HepG2 (cell line): ENCODE measurements at regions not wholly inside any gene's neighbourhood (a gene's known extent, or its start where the extent isn't known, plus 50 kb on each side); places are given as distances from the start of the nearest gene placed in this dataset.

Experiments used
- ATAC-seq: fragments of 200-7000 bp; cut with Tn5 transposase; 3 replicates; pipeline ENCODE4 v1.9.1; 2020; ENCODE audit warnings: mild to moderate bottlenecking, moderate library complexity
- BruUV-seq: library from RNA; stranded (reverse); fragments of 400-500 nt; replicated peaks from 2 replicates; lab custom pipeline; 2021; lab: Mats Ljungman, UMichigan
- CTCF ChIA-PET: fragments of 300-600 bp; formaldehyde crosslinking; extraction: SDS; loops from one replicate; lab custom pipeline; 2021; ENCODE audit warnings: low total read pairs, inconsistent platforms, low intra/inter-chr PET ratio; lab: Yijun Ruan, JAX
- POLR2A ChIA-PET: fragments of 350-600 bp; sonication (Branson Sonifier 250); formaldehyde crosslinking; loops from one replicate; lab custom pipeline; 2020; ENCODE audit warnings: antibody characterized with exemption, inconsistent platforms; lab: Yijun Ruan, JAX
- DNase-seq: peaks from one replicate; pipeline ENCODE4 v3.0.0-alpha.2; 2015; ENCODE audit warnings: low spot score
- FAIRE-seq: peaks from 3 replicates; lab custom pipeline; 2011; peaks lifted over from hg19 to GRCh38; lab: Jason Lieb, UNC
- H2AFZ ChIP-seq: one replicate; pipeline ENCODE4 v1.6.1; 2011; ENCODE audit warnings: low read length, inconsistent platforms
- H3K27ac ChIP-seq: fragments of 300-600 bp; 3 replicates; pipeline ENCODE4 v1.8.0; 2011; ENCODE audit warnings: mixed run types, mild to moderate bottlenecking, mixed read lengths, low read length, inconsistent platforms; ENCODE audit not compliant: insufficient read depth; ENCODE audit errors: extremely low read length
- H3K27me3 ChIP-seq, 2 experiments: fragments of 200-600 bp in 1 of 2; 2 replicates in 1 of 2; 3 replicates in 1 of 2; pipeline versions ENCODE4 v1.6.0 to v1.8.0; 2011; ENCODE audit warnings: low read length in 2 of 2, mild to moderate bottlenecking in 2 of 2, moderate library complexity in 2 of 2, inconsistent platforms in 1 of 2; ENCODE audit not compliant: insufficient read depth in 2 of 2, control insufficient read depth in 1 of 2
- H3K36me3 ChIP-seq, 2 experiments: fragments of 200-600 bp in 1 of 2; replicated peaks in 1 of 2; 2 replicates in 1 of 2; 3 replicates in 1 of 2; pipeline versions ENCODE4 v1.5.1 to v1.8.0; 2011; ENCODE audit warnings: low read length in 2 of 2, inconsistent platforms in 1 of 2; ENCODE audit not compliant: insufficient read depth in 2 of 2, control insufficient read depth in 1 of 2
- H3K4me1 ChIP-seq: 2 replicates; pipeline ENCODE4 v1.5.1; 2012; ENCODE audit warnings: low read length, inconsistent platforms; ENCODE audit not compliant: insufficient read depth
- H3K4me2 ChIP-seq: 2 replicates; pipeline ENCODE4 v1.6.0; 2011; ENCODE audit warnings: low read depth, low read length, inconsistent platforms
- H3K4me3 ChIP-seq, 3 experiments: fragments of 200-600 bp in 1 of 3; sonication (generic), shearing (Covaris generic) in 1 of 3; replicated peaks in 1 of 3; 2 replicates each; pipeline ENCODE4 v1.5.1; 2011 to 2016; ENCODE audit warnings: low read length in 3 of 3, inconsistent platforms in 2 of 3, low read depth in 2 of 3, mild to moderate bottlenecking in 2 of 3, control low read depth in 1 of 3, mixed read lengths in 1 of 3; ENCODE audit not compliant: insufficient read depth in 1 of 3
- H3K79me2 ChIP-seq: one replicate; pipeline ENCODE4 v1.6.1; 2011; ENCODE audit warnings: low read length, inconsistent platforms; ENCODE audit not compliant: insufficient read depth
- H3K9ac ChIP-seq: 2 replicates; pipeline ENCODE4 v1.6.0; 2011; ENCODE audit warnings: mild to moderate bottlenecking, low read depth, low read length, inconsistent platforms; ENCODE audit not compliant: insufficient read depth
- H3K9me3 ChIP-seq: 2 replicates; pipeline ENCODE4 v1.5.1; 2012; ENCODE audit warnings: mild to moderate bottlenecking, low read length
- H4K20me1 ChIP-seq: 2 replicates; pipeline ENCODE4 v1.6.0; 2011; ENCODE audit warnings: inconsistent platforms, mild to moderate bottlenecking, low read length, moderate library complexity; ENCODE audit not compliant: insufficient read depth
- AKAP8 ChIP-seq: sonication (generic); formaldehyde crosslinking; IDR thresholded peaks from 2 replicates; pipeline ENCODE4 v1.5.1; 2020; ENCODE audit warnings: mild to moderate bottlenecking, missing genetic modification reagents
- CREB1 ChIP-seq, 2 experiments: fragments of 450-650 bp in 1 of 2; IDR thresholded peaks; 2 replicates each; pipeline ENCODE4 v1.6.1; 2016 to 2017; ENCODE audit warnings: control low read depth in 1 of 2, mild to moderate bottlenecking in 1 of 2, missing compliant biosample characterization in 1 of 2, missing genetic modification characterization in 1 of 2
- JUNB ChIP-seq: sonication (generic); formaldehyde crosslinking; IDR thresholded peaks from 2 replicates; pipeline ENCODE4 v1.8.0; 2022; ENCODE audit warnings: missing genetic modification reagents, mild to moderate bottlenecking, borderline replicate concordance
- MLX ChIP-seq: IDR thresholded peaks from 2 replicates; pipeline ENCODE4 v1.6.1; 2016
- NR1H2 ChIP-seq: sonication (generic); formaldehyde crosslinking; IDR thresholded peaks from 2 replicates; pipeline ENCODE4 v1.8.1; 2022; ENCODE audit warnings: low read depth, missing genetic modification reagents, borderline replicate concordance
- PATZ1 ChIP-seq: sonication (generic); formaldehyde crosslinking; IDR thresholded peaks from 2 replicates; pipeline ENCODE4 v1.4.0; 2020; ENCODE audit warnings: missing genetic modification reagents
- RAD21 ChIP-seq: fragments of 450-650 bp; formaldehyde crosslinking; IDR thresholded peaks from 2 replicates; pipeline ENCODE4 v1.5.0; 2020; ENCODE audit warnings: mild to moderate bottlenecking
- SMC3 ChIP-seq: IDR thresholded peaks from 2 replicates; pipeline ENCODE4 v1.6.1; 2011; ENCODE audit warnings: low read length, improper control_type of control experiment
- STAG1 ChIP-seq: sonication (generic); formaldehyde crosslinking; IDR thresholded peaks from 2 replicates; pipeline ENCODE4 v1.4.0; 2020; ENCODE audit warnings: missing genetic modification reagents
- ZKSCAN5 ChIP-seq: sonication (generic); formaldehyde crosslinking; IDR thresholded peaks from 2 replicates; pipeline ENCODE4 v1.5.1; 2020; ENCODE audit warnings: mild to moderate bottlenecking, missing genetic modification reagents
- ZNF160 ChIP-seq: sonication (generic); formaldehyde crosslinking; IDR thresholded peaks from 2 replicates; pipeline ENCODE4 v1.8.0; 2022; ENCODE audit warnings: mild to moderate bottlenecking, inconsistent platforms, missing genetic modification reagents
- ZNF263 ChIP-seq: sonication (generic); formaldehyde crosslinking; IDR thresholded peaks from 2 replicates; pipeline ENCODE4 v1.4.0; 2020; ENCODE audit warnings: missing genetic modification reagents
- ZNF383 ChIP-seq: sonication (generic); formaldehyde crosslinking; IDR thresholded peaks from 2 replicates; pipeline ENCODE4 v1.4.0; 2020; ENCODE audit warnings: missing genetic modification reagents, mild to moderate bottlenecking, borderline replicate concordance
- ZNF580 ChIP-seq: IDR thresholded peaks from 2 replicates; pipeline ENCODE4 v1.6.1; 2016; ENCODE audit warnings: low read depth, borderline replicate concordance
- ZNF607 ChIP-seq: sonication (generic); formaldehyde crosslinking; IDR thresholded peaks from 2 replicates; pipeline ENCODE4 v1.5.1; 2020; ENCODE audit warnings: missing genetic modification reagents, mild to moderate bottlenecking, borderline replicate concordance
- WGBS: methylation state at CpG from one replicate; pipeline ENCODE4 v1.1.6; 2017; ENCODE audit warnings: low lambda C conversion rate; 5-methylcytosine and 5-hydroxymethylcytosine counted together
- in situ Hi-C: cut with HindIII; loops from 2 replicates; pipeline ENCODE4 v1.10.0; 2017; ENCODE audit warnings: low pct_unique_long_range_greater_than_20kb; ENCODE audit not compliant: extremely low pct_ligation_motif_present
- intact Hi-C: fragments of 100-400 bp; cut with micrococcal nuclease; formaldehyde crosslinking; loops from one replicate; pipeline ENCODE4 v1.10.0; 2022; ENCODE audit not compliant: unreplicated experiment
- TF ChIP-seq, protein P1 (sequence below): sonication (generic); formaldehyde crosslinking; IDR thresholded peaks from 2 replicates; pipeline ENCODE4 v1.5.0; 2020; ENCODE audit warnings: mild to moderate bottlenecking, missing genetic modification reagents, moderate library complexity
- TF ChIP-seq, protein P2 (sequence below): sonication (generic); formaldehyde crosslinking; IDR thresholded peaks from 2 replicates; pipeline ENCODE4 v1.4.0; 2020; ENCODE audit warnings: missing genetic modification reagents, borderline replicate concordance

- WGBS, result 1% methylated on average over 6 of the region's 6 CpGs
- in situ Hi-C loops (loop anchor here (25.0 kb wide), 1 partner anchor 501 kb away; no protein-coding TSS in a partner anchor), intact Hi-C loops (loop anchor here (1.0 to 5.0 kb wide), 4 partner anchors 132 to 1946 kb away; no protein-coding TSS in a partner anchor)
- no peaks in the 10 kb centered on the region for H3K79me2 ChIP-seq
- FAIRE-seq, result peak; percentile 67
- no peaks in the 10 kb centered on the region for H3K27me3 ChIP-seq
- H3K36me3 ChIP-seq, result no peaks in the 10 kb centered on the region
- H3K4me3 ChIP-seq, result no peak overlapping the region
- H3K4me2 ChIP-seq, result no peak overlapping the region
- ChIA-PET CTCF (interaction anchor here (0.8 to 2.7 kb wide), 4 partner anchors 332 to 555 kb away, joined by 3 to 16 read pairs (median 11); no protein-coding TSS in a partner anchor), POLR2A (no interaction called here)
- no peaks in the 10 kb centered on the region for H3K9me3 ChIP-seq
- BruUV-seq, result no TSS peak
- no peaks in the 10 kb centered on the region for H3K4me1 ChIP-seq
- peak; percentile 76 for ATAC-seq
- peak; percentile 42 for DNase-seq
- no peak overlapping the region for H3K27ac ChIP-seq
- no peak overlapping the region for H3K9ac ChIP-seq
- H4K20me1 ChIP-seq, result no peaks in the 10 kb centered on the region
- H2AFZ ChIP-seq, result no peak overlapping the region
- TF ChIP-seq ZNF263, result no peak
- TF ChIP-seq ZNF383 (CRISPR knock-in tag), result no peak
- TF ChIP-seq, protein P1, sequence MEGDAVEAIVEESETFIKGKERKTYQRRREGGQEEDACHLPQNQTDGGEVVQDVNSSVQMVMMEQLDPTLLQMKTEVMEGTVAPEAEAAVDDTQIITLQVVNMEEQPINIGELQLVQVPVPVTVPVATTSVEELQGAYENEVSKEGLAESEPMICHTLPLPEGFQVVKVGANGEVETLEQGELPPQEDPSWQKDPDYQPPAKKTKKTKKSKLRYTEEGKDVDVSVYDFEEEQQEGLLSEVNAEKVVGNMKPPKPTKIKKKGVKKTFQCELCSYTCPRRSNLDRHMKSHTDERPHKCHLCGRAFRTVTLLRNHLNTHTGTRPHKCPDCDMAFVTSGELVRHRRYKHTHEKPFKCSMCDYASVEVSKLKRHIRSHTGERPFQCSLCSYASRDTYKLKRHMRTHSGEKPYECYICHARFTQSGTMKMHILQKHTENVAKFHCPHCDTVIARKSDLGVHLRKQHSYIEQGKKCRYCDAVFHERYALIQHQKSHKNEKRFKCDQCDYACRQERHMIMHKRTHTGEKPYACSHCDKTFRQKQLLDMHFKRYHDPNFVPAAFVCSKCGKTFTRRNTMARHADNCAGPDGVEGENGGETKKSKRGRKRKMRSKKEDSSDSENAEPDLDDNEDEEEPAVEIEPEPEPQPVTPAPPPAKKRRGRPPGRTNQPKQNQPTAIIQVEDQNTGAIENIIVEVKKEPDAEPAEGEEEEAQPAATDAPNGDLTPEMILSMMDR (CRISPR knock-in tag), result peak; percentile 71
- no peak for TF ChIP-seq AKAP8 (CRISPR knock-in tag)
- TF ChIP-seq ZNF607, result no peak
- no peak for TF ChIP-seq JUNB (CRISPR knock-in tag)
- peak; percentile 80 for TF ChIP-seq STAG1
- TF ChIP-seq, protein P2, sequence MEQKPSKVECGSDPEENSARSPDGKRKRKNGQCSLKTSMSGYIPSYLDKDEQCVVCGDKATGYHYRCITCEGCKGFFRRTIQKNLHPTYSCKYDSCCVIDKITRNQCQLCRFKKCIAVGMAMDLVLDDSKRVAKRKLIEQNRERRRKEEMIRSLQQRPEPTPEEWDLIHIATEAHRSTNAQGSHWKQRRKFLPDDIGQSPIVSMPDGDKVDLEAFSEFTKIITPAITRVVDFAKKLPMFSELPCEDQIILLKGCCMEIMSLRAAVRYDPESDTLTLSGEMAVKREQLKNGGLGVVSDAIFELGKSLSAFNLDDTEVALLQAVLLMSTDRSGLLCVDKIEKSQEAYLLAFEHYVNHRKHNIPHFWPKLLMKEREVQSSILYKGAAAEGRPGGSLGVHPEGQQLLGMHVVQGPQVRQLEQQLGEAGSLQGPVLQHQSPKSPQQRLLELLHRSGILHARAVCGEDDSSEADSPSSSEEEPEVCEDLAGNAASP (CRISPR knock-in tag), result no peak
- TF ChIP-seq PATZ1 (CRISPR knock-in tag), result no peak
- TF ChIP-seq MLX (CRISPR knock-in tag), result no peak
- TF ChIP-seq NR1H2, result no peak
- TF ChIP-seq CREB1 (IDR thresholded peaks at IDR 0.05), result no peak
- no peak for TF ChIP-seq CREB1 (CRISPR knock-in tag; IDR thresholded peaks at IDR 0.05)
- no peak for TF ChIP-seq ZKSCAN5 (CRISPR knock-in tag)
- peak; percentile 70 for TF ChIP-seq SMC3
- TF ChIP-seq ZNF160 (CRISPR knock-in tag), result no peak
- TF ChIP-seq ZNF580 (CRISPR knock-in tag), result no peak
- peak; percentile 64 for TF ChIP-seq RAD21 (CRISPR knock-in tag)
These were observed 134.9 kb upstream of the ADCY2 start for GRCh38 chr5:7261049-7261448.
